HG03060 (cell line): ENCODE measurements at regions not wholly inside any gene's neighbourhood (a gene's known extent, or its start where the extent isn't known, plus 50 kb on each side); places are given as distances from the start of the nearest gene placed in this dataset.
"Not testable (repeated sequence)": the region's sequence is repeated elsewhere in the genome, so short reads cannot be mapped to it uniquely, and the experiment has no call there.

Experiments used
- ATAC-seq: cut with Tn5 transposase; IDR thresholded peaks from one replicate; pipeline ENCODE4 v1.9.1; 2021; ENCODE audit warnings: low read depth, moderate number of reproducible peaks; ENCODE audit not compliant: unreplicated experiment

- no peak for ATAC-seq
These were observed 82.7 kb upstream of the AKIRIN2 start for GRCh38 chr6:87784690-87785089.

- no peak for ATAC-seq
These were observed 82.0 kb upstream of the AKIRIN2 start for GRCh38 chr6:87784051-87784450.

- no peak for ATAC-seq
These were observed 77.5 kb upstream of the AKIRIN2 start for GRCh38 chr6:87779542-87779941.

GRCh38 chr6:87772597-87773530 lies 70.8 kb upstream of the AKIRIN2 start:
- ATAC-seq: no peak

- ATAC-seq: no peak
These were observed 65.4 kb upstream of the AKIRIN2 start for GRCh38 chr6:87767478-87767877.

- ATAC-seq: no peak
These were observed 64.2 kb upstream of the AKIRIN2 start for GRCh38 chr6:87766211-87766610.

GRCh38 chr6:87763901-87764300 lies 61.9 kb upstream of the AKIRIN2 start:
- ATAC-seq: no peak

- no peak for ATAC-seq
These were observed 61.2 kb upstream of the AKIRIN2 start for GRCh38 chr6:87763276-87763675.

- no peak for ATAC-seq
These were observed 60.1 kb upstream of the AKIRIN2 start for GRCh38 chr6:87762116-87762515.

GRCh38 chr6:87757792-87758191 lies 55.8 kb upstream of the AKIRIN2 start:
- no peak for ATAC-seq

- peak; percentile 94 for ATAC-seq
These were observed 54.8 kb upstream of the AKIRIN2 start for GRCh38 chr6:87756858-87757257.

GRCh38 chr6:87755708-87756671 lies 54.0 kb upstream of the AKIRIN2 start:
- no peak for ATAC-seq

GRCh38 chr6:87754828-87755227 lies 52.8 kb upstream of the AKIRIN2 start:
- no peak for ATAC-seq

GRCh38 chr6:87753131-87753685 lies 51.2 kb upstream of the AKIRIN2 start:
- no peak for ATAC-seq

- ATAC-seq: not testable (repeated sequence)
These were observed 50.5 kb upstream of the AKIRIN2 start for GRCh38 chr6:87752503-87752902.
